Neural progenitor cell (in vitro differentiated cells): ENCODE measurements at regions not wholly inside any gene's neighbourhood (a gene's known extent, or its start where the extent isn't known, plus 50 kb on each side); places are given as distances from the start of the nearest gene placed in this dataset.

Experiments used
- DNase-seq: peaks from one replicate; pipeline ENCODE4 v3.0.0-alpha.2; 2016; ENCODE audit warnings: low spot score
- H2AFZ ChIP-seq: fragments of 200-600 bp; sonication (generic); replicated peaks from 2 replicates; pipeline ENCODE4 v1.6.1; 2016; ENCODE audit warnings: antibody characterized with exemption
- H3F3A ChIP-seq: fragments of 200-600 bp; sonication (generic); 2 replicates; pipeline ENCODE4 v1.6.1; 2016; ENCODE audit warnings: antibody characterized with exemption, low read depth
- H3K27ac ChIP-seq: fragments of 200-600 bp; sonication (generic); 2 replicates; pipeline ENCODE4 v1.5.1; 2016; ENCODE audit warnings: mild to moderate bottlenecking
- H3K27me3 ChIP-seq: fragments of 200-600 bp; sonication (generic); 2 replicates; pipeline ENCODE4 v1.6.1; 2016; ENCODE audit warnings: mild to moderate bottlenecking, moderate library complexity
- H3K36me3 ChIP-seq: fragments of 200-600 bp; sonication (generic); 2 replicates; pipeline ENCODE4 v1.5.1; 2016
- H3K4me1 ChIP-seq: fragments of 200-600 bp; sonication (generic); 2 replicates; pipeline ENCODE4 v1.6.1; 2016; ENCODE audit warnings: mixed run types
- H3K4me2 ChIP-seq: fragments of 200-600 bp; sonication (generic); 2 replicates; pipeline ENCODE4 v1.6.1; 2016
- H3K4me3 ChIP-seq: fragments of 200-600 bp; sonication (generic); 2 replicates; pipeline ENCODE4 v1.5.1; 2016
- H3K79me2 ChIP-seq: fragments of 200-600 bp; sonication (generic); 2 replicates; pipeline ENCODE4 v1.6.1; 2016; ENCODE audit warnings: low read depth
- H3K9ac ChIP-seq: fragments of 200-600 bp; sonication (generic); 2 replicates; pipeline ENCODE4 v1.6.1; 2016
- H3K9me3 ChIP-seq: fragments of 200-600 bp; sonication (generic); 2 replicates; pipeline ENCODE4 v1.5.1; 2016; ENCODE audit warnings: low read depth
- H4K20me1 ChIP-seq: fragments of 200-600 bp; sonication (generic); 2 replicates; pipeline ENCODE4 v1.6.1; 2016; ENCODE audit warnings: low read depth
- H3K27ac Mint-ChIP-seq: 3 replicates; pipeline ENCODE4 v1.8.0; 2021; ENCODE audit warnings: mixed read lengths
- H3K27me3 Mint-ChIP-seq: 2 replicates; pipeline ENCODE4 v1.8.0; 2022; ENCODE audit warnings: low read depth, mild to moderate bottlenecking, inconsistent platforms, moderate library complexity, mixed read lengths; ENCODE audit not compliant: insufficient read depth
- H3K36me3 Mint-ChIP-seq: 3 replicates; pipeline ENCODE4 v1.8.0; 2021; ENCODE audit warnings: mixed read lengths
- H3K4me1 Mint-ChIP-seq: 3 replicates; pipeline ENCODE4 v1.8.0; 2021; ENCODE audit warnings: mixed read lengths
- H3K4me3 Mint-ChIP-seq: 3 replicates; pipeline ENCODE4 v1.8.0; 2021; ENCODE audit warnings: mild to moderate bottlenecking, moderate library complexity, mixed read lengths
- H3K9me3 Mint-ChIP-seq: 3 replicates; pipeline ENCODE4 v1.8.0; 2020; ENCODE audit warnings: mixed read lengths
- CTCF ChIP-seq: fragments of 200-600 bp; sonication (generic); IDR thresholded peaks from 2 replicates; pipeline ENCODE4 v1.5.1; 2017; ENCODE audit warnings: antibody characterized with exemption, mild to moderate bottlenecking
- EZH2 ChIP-seq: fragments of 200-600 bp; sonication (generic); IDR thresholded peaks from 2 replicates; pipeline ENCODE4 v1.6.1; 2017; ENCODE audit warnings: antibody characterized with exemption, mild to moderate bottlenecking, moderate library complexity
- EZH2phosphoT487 ChIP-seq: fragments of 200-600 bp; sonication (generic); IDR thresholded peaks from 2 replicates; pipeline ENCODE4 v1.6.1; 2017; ENCODE audit warnings: antibody characterized with exemption

- no peak overlapping the region for H3K9ac ChIP-seq
- H3F3A ChIP-seq = no peaks in the 10 kb centered on the region
- no peak overlapping the region for H2AFZ ChIP-seq
- H4K20me1 ChIP-seq = no peaks in the 10 kb centered on the region
- no peaks in the 10 kb centered on the region for H3K79me2 ChIP-seq
- H3K27me3 ChIP-seq = no peaks in the 10 kb centered on the region
- H3K36me3 ChIP-seq = no peaks in the 10 kb centered on the region
- Mint-ChIP-seq H3K4me3 (no peak overlapping the region), H3K9me3 (no peaks in the 10 kb centered on the region), H3K36me3 (no peaks in the 10 kb centered on the region), H3K27me3 (no peaks in the 10 kb centered on the region), H3K27ac (no peak overlapping the region), H3K4me1 (no peaks in the 10 kb centered on the region)
- no peak for DNase-seq
- H3K4me2 ChIP-seq = no peak overlapping the region
- H3K4me1 ChIP-seq = no peaks in the 10 kb centered on the region
- TF ChIP-seq CTCF = no peak
- no peak for TF ChIP-seq EZH2
- no peak for TF ChIP-seq EZH2phosphoT487
- H3K4me3 ChIP-seq = no peak overlapping the region
- H3K9me3 ChIP-seq = no peaks in the 10 kb centered on the region
- no peak overlapping the region for H3K27ac ChIP-seq
Measured at GRCh38 chr13:63117710-63118109, 1702.1 kb upstream of the PCDH20 start.

GRCh38 chr13:63112799-63113395 lies 1697.2 kb upstream of the PCDH20 start:
- Histone ChIP-seq H2AFZ (no peak overlapping the region), H3K79me2 (no peaks in the 10 kb centered on the region), H3K27me3 (no peaks in the 10 kb centered on the region), H3K9ac (no peak overlapping the region), H4K20me1 (no peaks in the 10 kb centered on the region), H3K4me2 (no peak overlapping the region), H3K36me3 (no peaks in the 10 kb centered on the region), H3F3A (no peaks in the 10 kb centered on the region), H3K4me1 (no peaks in the 10 kb centered on the region), H3K27ac (no peak overlapping the region), H3K4me3 (no peak overlapping the region), H3K9me3 (no peaks in the 10 kb centered on the region)
- H3K4me1 Mint-ChIP-seq = no peaks in the 10 kb centered on the region
- no peak overlapping the region for H3K4me3 Mint-ChIP-seq
- TF ChIP-seq CTCF (no peak), EZH2 (no peak), EZH2phosphoT487 (no peak)
- DNase-seq = no peak
- H3K36me3 Mint-ChIP-seq = no peaks in the 10 kb centered on the region
- no peaks in the 10 kb centered on the region for H3K27me3 Mint-ChIP-seq
- H3K27ac Mint-ChIP-seq = no peak overlapping the region
- H3K9me3 Mint-ChIP-seq = no peaks in the 10 kb centered on the region

- Histone ChIP-seq H3K4me3 (no peak overlapping the region), H3K79me2 (no peaks in the 10 kb centered on the region), H3K4me1 (no peaks in the 10 kb centered on the region), H3K27me3 (no peaks in the 10 kb centered on the region), H3K4me2 (no peak overlapping the region), H3K36me3 (no peaks in the 10 kb centered on the region), H4K20me1 (no peaks in the 10 kb centered on the region), H3K9ac (no peak overlapping the region), H3F3A (no peaks in the 10 kb centered on the region), H2AFZ (no peak overlapping the region), H3K9me3 (no peaks in the 10 kb centered on the region), H3K27ac (no peak overlapping the region)
- DNase-seq = no peak
- Mint-ChIP-seq H3K9me3 (no peaks in the 10 kb centered on the region), H3K36me3 (no peaks in the 10 kb centered on the region), H3K4me1 (no peaks in the 10 kb centered on the region), H3K27me3 (no peaks in the 10 kb centered on the region), H3K4me3 (no peak overlapping the region), H3K27ac (no peak overlapping the region)
- TF ChIP-seq EZH2phosphoT487 (no peak), CTCF (no peak), EZH2 (no peak)
Measured at GRCh38 chr13:63110466-63110865, 1694.8 kb upstream of the PCDH20 start.
